IPS-NIHi7 (cell line): ENCODE measurements at regions not wholly inside any gene's neighbourhood (a gene's known extent, or its start where the extent isn't known, plus 50 kb on each side); places are given as distances from the start of the nearest gene placed in this dataset.

Source experiments
- DNase-seq: peaks from one replicate; pipeline ENCODE4 v3.0.0; 2012; ENCODE audit warnings: mixed read lengths; ENCODE audit errors: extremely low spot score

DNA sequence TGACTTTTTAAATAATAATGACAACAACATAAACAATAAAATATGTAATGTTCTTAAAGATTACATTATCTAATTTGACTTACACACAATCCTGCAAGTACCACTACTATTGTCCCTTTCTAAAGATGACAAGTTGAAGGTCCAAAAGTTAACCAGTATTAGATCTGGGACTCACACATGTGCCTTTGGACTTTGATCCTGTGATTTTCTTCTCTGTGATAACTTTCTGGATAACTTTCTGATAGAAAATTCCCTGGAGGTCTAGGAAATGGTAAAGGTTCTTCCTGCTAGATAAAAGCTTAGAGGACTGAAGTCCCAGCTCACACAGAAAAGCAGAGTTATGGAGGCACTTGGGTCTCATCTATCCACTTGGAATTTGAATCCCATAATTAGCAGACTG lies 311.9 kb upstream of the KLHL29 start:
- no peak for DNase-seq

DNA sequence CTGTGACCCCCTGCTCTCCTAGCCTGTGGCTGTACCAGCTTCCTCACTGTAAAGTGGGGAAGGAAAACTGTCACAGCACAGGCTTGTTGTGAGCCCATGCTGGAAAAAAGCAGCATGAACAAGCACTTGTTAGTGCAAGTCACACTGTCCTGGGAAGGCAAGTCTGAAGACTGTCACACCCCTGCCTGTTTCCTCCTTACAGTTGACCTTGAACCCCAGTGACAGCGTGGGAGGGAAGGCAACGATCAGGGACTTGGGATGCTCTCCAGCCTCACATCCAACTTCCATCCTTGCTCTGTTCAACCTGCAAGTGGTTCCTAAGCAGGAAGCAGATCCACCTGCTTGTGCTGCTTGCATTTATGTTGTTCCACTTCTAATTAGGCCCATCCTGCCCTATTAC lies 311.3 kb upstream of the KLHL29 start:
- DNase-seq: no peak

DNA sequence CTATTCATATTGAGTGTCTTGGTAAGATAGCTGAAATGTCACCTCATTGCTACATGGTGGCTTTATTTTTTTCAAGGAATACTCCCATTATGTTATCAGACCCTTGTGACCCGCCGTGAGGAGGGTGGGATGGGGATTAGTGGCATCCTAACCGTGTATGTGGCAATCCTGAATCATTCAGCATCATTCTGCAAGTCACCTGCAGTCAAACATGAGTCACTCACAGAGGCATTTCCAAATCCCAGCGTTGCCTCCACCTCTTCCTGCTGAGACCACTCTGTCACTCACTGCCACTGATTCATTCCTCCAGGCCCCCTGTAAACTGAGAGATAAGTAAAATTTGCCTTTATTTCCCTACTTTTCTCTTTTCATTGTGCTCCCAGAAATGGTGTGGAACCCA lies 307.4 kb upstream of the KLHL29 start:
- DNase-seq: peak; percentile 48

- DNase-seq: no peak
These were observed 306.1 kb upstream of the KLHL29 start for GRCh38 chr2:23078784-23079434.

- no peak for DNase-seq
These were observed 301.0 kb upstream of the KLHL29 start for GRCh38 chr2:23083966-23084365.

DNA sequence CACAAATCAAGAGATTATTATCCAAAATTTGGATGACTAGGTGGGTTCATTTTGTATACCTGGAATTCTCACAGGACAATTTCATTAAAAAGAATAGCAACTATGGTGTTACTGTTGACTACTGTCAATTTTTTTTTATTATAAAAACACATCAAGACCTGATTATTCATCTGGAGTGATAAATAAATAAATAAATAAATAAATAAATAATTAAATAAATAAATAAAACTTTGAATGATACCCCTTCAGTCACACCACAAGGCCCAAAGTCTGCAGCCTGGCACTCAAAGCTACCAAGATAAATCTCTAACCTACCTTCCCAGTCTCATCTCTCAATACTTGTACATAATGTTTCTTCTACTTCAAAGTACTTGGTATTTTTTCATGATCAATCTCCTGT lies 294.0 kb upstream of the KLHL29 start:
- DNase-seq: no peak

GRCh38 chr2:23091900-23092299 lies 293.1 kb upstream of the KLHL29 start:
- no peak for DNase-seq

- DNase-seq: peak; percentile 68
These were observed 292.1 kb upstream of the KLHL29 start for GRCh38 chr2:23092831-23093230.

GRCh38 chr2:23093513-23093912 lies 291.5 kb upstream of the KLHL29 start:
- no peak for DNase-seq

GRCh38 chr2:23096906-23097602 lies 287.9 kb upstream of the KLHL29 start:
- DNase-seq: no peak

DNA sequence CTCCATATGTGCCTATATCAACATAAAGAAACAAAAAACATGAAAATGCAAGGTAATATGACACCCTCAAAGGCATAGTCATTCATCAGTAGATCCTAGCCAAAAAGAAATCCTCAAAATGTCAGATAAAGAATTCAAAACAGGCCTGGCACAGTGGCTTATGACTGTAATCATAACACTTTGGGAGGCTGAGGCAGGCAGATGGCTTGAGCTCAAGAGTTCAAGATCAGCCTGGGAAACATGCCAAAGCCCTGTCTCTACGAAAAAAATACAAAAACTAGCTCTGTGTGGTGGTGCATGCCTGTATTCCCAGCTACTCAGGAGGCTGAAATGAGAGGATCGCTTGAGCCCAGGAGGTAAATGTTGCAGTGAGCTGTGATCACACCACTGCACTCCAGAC lies 284.6 kb upstream of the KLHL29 start:
- no peak for DNase-seq

DNA sequence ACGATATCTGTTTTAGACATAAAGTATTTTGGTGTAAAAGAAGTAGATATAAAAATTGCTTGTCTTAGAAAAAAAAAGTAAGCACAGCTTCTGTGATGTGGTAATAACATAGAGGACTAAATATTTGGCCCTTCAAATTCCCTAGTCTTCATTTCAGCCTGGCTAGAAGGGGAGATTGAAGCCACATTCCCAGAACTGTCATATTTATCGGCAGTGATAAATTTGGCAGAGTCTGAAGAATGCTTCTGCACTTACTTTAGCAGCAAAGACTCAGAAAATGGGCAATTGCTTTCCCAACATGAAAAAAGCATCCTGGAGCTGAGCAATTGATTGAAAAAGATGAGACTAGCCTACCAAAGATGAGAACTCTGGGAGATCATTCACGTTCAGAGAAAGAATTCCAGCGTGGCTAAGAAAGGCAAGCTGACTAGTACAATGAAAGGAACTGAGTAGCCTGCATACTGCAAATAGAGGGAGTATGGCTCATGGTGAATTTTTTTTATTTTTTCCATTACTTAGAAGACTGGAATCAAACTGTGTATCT lies 278.7 kb upstream of the KLHL29 start:
- no peak for DNase-seq

DNA sequence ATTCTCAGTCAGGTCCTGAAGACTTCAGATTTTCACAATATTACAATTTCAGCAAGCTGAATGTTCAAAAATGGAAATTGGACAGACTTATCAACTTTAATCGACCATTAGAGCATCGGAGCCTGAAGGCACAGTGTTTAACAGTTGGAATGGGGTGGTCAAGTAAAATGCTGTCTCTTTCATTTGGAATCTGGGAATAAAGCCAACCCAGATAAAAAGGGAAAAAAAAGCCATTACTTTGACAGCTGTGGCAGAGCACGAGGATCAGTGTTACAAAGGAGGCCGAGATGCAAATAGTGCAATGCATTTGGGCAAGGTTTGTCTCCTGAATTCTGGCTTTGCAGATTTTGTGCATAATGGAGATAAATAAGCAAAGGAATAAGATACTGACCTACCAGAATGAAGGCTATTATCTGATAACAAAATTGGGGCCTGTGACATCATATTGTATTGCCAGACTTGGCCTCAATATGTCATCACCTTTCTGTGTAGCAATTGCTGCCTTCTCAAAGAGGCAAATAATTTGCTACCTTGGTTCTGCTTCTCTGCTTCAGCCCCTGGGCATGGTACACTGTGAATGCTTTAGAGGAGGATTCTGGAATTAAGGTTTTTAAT lies 277.5 kb upstream of the KLHL29 start:
- no peak for DNase-seq

- no peak for DNase-seq
These were observed 273.7 kb upstream of the KLHL29 start for GRCh38 chr2:23111263-23111662.

- DNase-seq: no peak
These were observed 272.5 kb upstream of the KLHL29 start for GRCh38 chr2:23112517-23112916.

DNA sequence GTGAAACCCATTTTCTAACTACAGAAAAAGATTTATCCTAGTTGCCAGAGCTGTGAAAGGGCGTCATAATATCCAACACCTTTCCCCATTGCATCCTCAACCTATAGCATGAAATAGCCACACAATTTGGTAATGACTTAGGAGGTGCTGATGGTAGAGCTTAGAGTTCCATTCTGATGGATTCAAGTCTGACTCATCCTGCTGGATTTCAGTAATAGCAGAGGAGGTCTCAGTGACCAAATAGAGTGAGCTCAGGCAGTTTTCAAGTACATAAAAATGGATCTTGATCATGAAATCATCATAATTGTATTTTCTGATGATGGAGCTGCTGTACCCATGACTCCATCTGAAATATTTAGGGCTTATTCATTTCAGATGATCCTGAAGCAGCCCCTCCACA lies 270.7 kb upstream of the KLHL29 start:
- no peak for DNase-seq

- DNase-seq: no peak
These were observed 266.7 kb upstream of the KLHL29 start for GRCh38 chr2:23118313-23118712.

DNA sequence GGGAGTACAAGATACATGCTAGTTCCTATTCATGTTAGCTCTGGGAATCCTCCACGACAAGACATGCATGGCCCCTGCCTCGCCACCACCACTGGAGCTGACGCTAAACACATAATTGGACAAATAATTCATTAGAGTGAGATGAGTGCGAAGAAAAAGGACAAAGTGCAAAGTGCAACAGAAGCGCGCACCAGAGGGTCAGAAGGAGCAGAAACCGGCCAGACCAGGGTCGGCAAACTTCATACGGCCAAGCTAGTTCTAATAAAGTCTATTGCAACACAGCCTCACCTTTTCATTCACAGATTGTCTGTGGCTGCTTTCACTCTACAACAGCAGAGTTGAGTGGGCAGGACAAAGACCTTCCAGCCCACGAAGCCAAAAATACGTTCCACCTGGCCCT lies 266.1 kb upstream of the KLHL29 start:
- DNase-seq: no peak

DNA sequence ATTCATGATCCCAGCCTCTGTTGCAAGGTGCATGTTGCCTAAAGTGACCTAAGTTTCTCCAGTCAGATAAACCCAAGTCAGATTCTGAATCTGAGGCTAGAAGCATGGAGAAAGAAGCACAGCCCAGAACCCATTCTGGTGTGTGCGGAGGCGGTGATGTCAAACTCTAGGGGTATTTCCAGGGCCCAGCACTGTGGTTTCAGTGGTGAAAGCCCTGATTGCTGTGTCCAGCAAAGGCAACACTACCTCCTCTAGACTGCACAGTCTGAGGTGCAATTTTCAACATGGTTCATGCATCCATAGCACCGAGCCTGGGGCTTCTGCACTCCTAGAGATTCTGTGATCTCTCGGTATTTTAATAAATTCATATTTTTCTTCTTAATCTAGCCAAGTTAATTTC lies 264.8 kb upstream of the KLHL29 start:
- no peak for DNase-seq

DNA sequence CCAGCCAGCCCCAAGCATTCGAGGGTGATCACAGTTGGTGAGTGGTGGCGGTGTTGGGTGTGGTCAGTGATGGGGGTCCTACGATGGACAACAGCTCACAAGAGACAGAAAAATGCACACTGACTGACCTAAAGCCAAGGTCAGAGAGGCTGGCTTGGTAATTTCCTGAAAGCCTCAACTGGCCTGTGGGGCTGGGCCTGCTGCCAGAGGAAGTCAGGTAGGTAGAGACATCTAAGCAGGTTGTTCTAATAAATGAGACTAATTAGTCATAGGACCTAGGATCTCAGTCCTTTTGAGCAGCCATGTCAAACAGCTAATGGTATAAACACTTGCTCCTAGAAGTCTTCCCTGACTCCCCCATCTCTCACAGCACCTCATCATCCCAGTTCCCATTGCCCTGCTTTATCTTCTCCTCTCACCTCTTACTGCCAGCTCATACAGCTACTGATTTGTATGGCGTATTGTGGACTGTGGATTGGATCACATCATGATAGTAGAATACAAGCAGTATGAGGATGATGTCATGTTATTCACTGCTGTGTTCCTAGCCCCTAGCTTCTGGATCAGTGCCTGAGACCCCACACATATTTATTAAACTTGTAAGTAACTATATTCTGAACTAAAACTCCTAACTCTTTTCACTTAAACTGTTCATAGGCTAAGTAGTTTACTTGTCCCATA lies 262.9 kb upstream of the KLHL29 start:
- DNase-seq: no peak

- DNase-seq: no peak
These were observed 262.2 kb upstream of the KLHL29 start for GRCh38 chr2:23122681-23123215.

- no peak for DNase-seq
These were observed 261.3 kb upstream of the KLHL29 start for GRCh38 chr2:23123686-23124085.
